H9 (cell line): ENCODE measurements at regions not wholly inside any gene's neighbourhood (a gene's known extent, or its start where the extent isn't known, plus 50 kb on each side); places are given as distances from the start of the nearest gene placed in this dataset.

Source experiments
- DNase-seq: peaks from one replicate; pipeline ENCODE4 v3.0.0-alpha.2; 2017
- H2AFZ ChIP-seq: one replicate; pipeline ENCODE4 v1.6.1; 2013; ENCODE audit warnings: mild to moderate bottlenecking, low read length, control low read depth, moderate library complexity
- H2AK5ac ChIP-seq: 2 replicates; pipeline ENCODE4 v1.6.1; 2013; ENCODE audit warnings: low read length, control low read depth, mixed read lengths; ENCODE audit not compliant: insufficient read length
- H2BK120ac ChIP-seq: one replicate; pipeline ENCODE4 v1.6.1; 2013; ENCODE audit warnings: low read depth, mild to moderate bottlenecking, low read length, control low read depth, inconsistent platforms; ENCODE audit not compliant: poor library complexity, severe bottlenecking
- H2BK12ac ChIP-seq: 2 replicates; pipeline ENCODE4 v1.6.1; 2013; ENCODE audit warnings: low read length, control low read depth, mixed read lengths, low read depth; ENCODE audit not compliant: insufficient read length
- H2BK15ac ChIP-seq: 2 replicates; pipeline ENCODE4 v1.6.1; 2013; ENCODE audit warnings: low read depth, low read length, control low read depth
- H2BK20ac ChIP-seq: one replicate; pipeline ENCODE4 v1.6.1; 2013; ENCODE audit warnings: low read depth, mild to moderate bottlenecking, low read length, control low read depth, inconsistent platforms; ENCODE audit not compliant: poor library complexity, severe bottlenecking
- H2BK5ac ChIP-seq: 2 replicates; pipeline ENCODE4 v1.6.1; 2013; ENCODE audit warnings: low read length, control low read depth, mixed read lengths; ENCODE audit not compliant: insufficient read length
- H3K14ac ChIP-seq: 2 replicates; pipeline ENCODE4 v1.6.1; 2013; ENCODE audit warnings: low read length, control low read depth; ENCODE audit not compliant: insufficient read depth
- H3K18ac ChIP-seq: 2 replicates; pipeline ENCODE4 v1.6.1; 2013; ENCODE audit warnings: low read depth, mild to moderate bottlenecking, mixed read lengths, low read length, control low read depth; ENCODE audit not compliant: insufficient read length
- H3K23ac ChIP-seq: 2 replicates; pipeline ENCODE4 v1.6.1; 2013; ENCODE audit warnings: low read length, control low read depth, mixed read lengths, low read depth; ENCODE audit not compliant: insufficient read length
- H3K23me2 ChIP-seq: 2 replicates; pipeline ENCODE4 v1.6.1; 2013; ENCODE audit warnings: low read depth, mild to moderate bottlenecking, mixed read lengths, low read length, control low read depth; ENCODE audit not compliant: insufficient read length, poor library complexity, severe bottlenecking
- H3K27ac ChIP-seq: 2 replicates; pipeline ENCODE4 v1.5.1; 2013; ENCODE audit warnings: low read length, control low read depth, mixed read lengths, low read depth; ENCODE audit not compliant: insufficient read length
- H3K27me3 ChIP-seq: 2 replicates; pipeline ENCODE4 v1.6.1; 2013; ENCODE audit warnings: low read length, control low read depth, inconsistent platforms; ENCODE audit not compliant: insufficient read depth
- H3K4ac ChIP-seq: 2 replicates; pipeline ENCODE4 v1.6.1; 2013; ENCODE audit warnings: low read depth, mild to moderate bottlenecking, control low read depth, inconsistent platforms, low read length, moderate library complexity
- H3K4me1 ChIP-seq: 2 replicates; pipeline ENCODE4 v1.6.1; 2013; ENCODE audit warnings: low read length, control low read depth, inconsistent platforms; ENCODE audit not compliant: insufficient read depth
- H3K4me2 ChIP-seq: 2 replicates; pipeline ENCODE4 v1.6.1; 2013; ENCODE audit warnings: low read length, control low read depth, mixed read lengths; ENCODE audit not compliant: insufficient read length, insufficient read depth
- H3K56ac ChIP-seq: 2 replicates; pipeline ENCODE4 v1.6.1; 2013; ENCODE audit warnings: low read depth, mild to moderate bottlenecking, mixed read lengths, low read length, control low read depth; ENCODE audit not compliant: insufficient read length
- H3K79me1 ChIP-seq: 2 replicates; pipeline ENCODE4 v1.6.1; 2013; ENCODE audit warnings: low read depth, mild to moderate bottlenecking, moderate library complexity, low read length, control low read depth, inconsistent platforms; ENCODE audit not compliant: insufficient read depth, poor library complexity, severe bottlenecking
- H3K79me2 ChIP-seq: 2 replicates; pipeline ENCODE4 v1.6.1; 2013; ENCODE audit warnings: low read length, control low read depth, inconsistent platforms; ENCODE audit not compliant: insufficient read depth
- H3K9ac ChIP-seq: 2 replicates; pipeline ENCODE4 v1.6.1; 2013; ENCODE audit warnings: low read length, control low read depth, mixed read lengths; ENCODE audit not compliant: insufficient read length; ENCODE audit errors: extremely low read depth
- H3K9me3 ChIP-seq: one replicate; pipeline ENCODE4 v1.6.1; 2013; ENCODE audit warnings: low read depth, low read length, inconsistent platforms; ENCODE audit not compliant: control insufficient read depth
- H3T11ph ChIP-seq: one replicate; pipeline ENCODE4 v1.6.1; 2013; ENCODE audit warnings: mild to moderate bottlenecking, low read length, control low read depth, inconsistent platforms
- H4K20me1 ChIP-seq: one replicate; pipeline ENCODE4 v1.6.1; 2013; ENCODE audit not compliant: control insufficient read depth, insufficient read length, insufficient read depth
- H4K5ac ChIP-seq: 2 replicates; pipeline ENCODE4 v1.6.1; 2013; ENCODE audit warnings: low read depth, mild to moderate bottlenecking, mixed read lengths, low read length, control low read depth; ENCODE audit not compliant: insufficient read length
- H4K8ac ChIP-seq: replicated peaks from 2 replicates; pipeline ENCODE4 v1.6.1; 2013; ENCODE audit warnings: low read length, control low read depth, mixed read lengths, low read depth; ENCODE audit not compliant: insufficient read length
- H4K91ac ChIP-seq: 2 replicates; pipeline ENCODE4 v1.6.1; 2013; ENCODE audit warnings: low read depth, mild to moderate bottlenecking, moderate library complexity, mixed read lengths, low read length, control low read depth; ENCODE audit not compliant: insufficient read length
- H3K27ac Mint-ChIP-seq, 3 experiments: 2 replicates in 2 of 3; 3 replicates in 1 of 3; pipeline ENCODE4 v1.8.0; 2020 to 2021; ENCODE audit warnings: mixed read lengths in 3 of 3, mild to moderate bottlenecking in 1 of 3, moderate library complexity in 1 of 3
- H3K27me3 Mint-ChIP-seq: 2 replicates; pipeline ENCODE4 v1.8.0; 2021; ENCODE audit warnings: low read depth, mild to moderate bottlenecking, moderate library complexity, mixed read lengths
- H3K36me3 Mint-ChIP-seq, 3 experiments: 2 replicates in 2 of 3; 3 replicates in 1 of 3; pipeline ENCODE4 v1.8.0; 2020 to 2021; ENCODE audit warnings: low read depth in 3 of 3, mixed read lengths in 3 of 3; ENCODE audit not compliant: insufficient read depth in 1 of 3
- H3K4me1 Mint-ChIP-seq, 2 experiments: 2 replicates each; pipeline ENCODE4 v1.8.0; 2020; ENCODE audit warnings: mixed read lengths in 2 of 2
- H3K4me3 Mint-ChIP-seq, 2 experiments: 2 replicates in 1 of 2; 3 replicates in 1 of 2; pipeline ENCODE4 v1.8.0; 2020 to 2021; ENCODE audit warnings: mild to moderate bottlenecking in 2 of 2, mixed read lengths in 2 of 2, moderate library complexity in 1 of 2
- H3K9me3 Mint-ChIP-seq, 2 experiments: 2 replicates in 1 of 2; 3 replicates in 1 of 2; pipeline ENCODE4 v1.8.0; 2020; ENCODE audit warnings: mild to moderate bottlenecking in 2 of 2, mixed read lengths in 2 of 2, moderate library complexity in 1 of 2
- WGBS: extraction: QIAGEN DNeasy Blood & Tissue Kit; methylation state at CpG from one replicate; pipeline ENCODE4 v1.1.7; 2013; ENCODE audit warnings: missing lambda C conversion rate, low lambda C conversion rate, mixed read lengths; ENCODE audit not compliant: insufficient read length; ENCODE audit errors: extremely low coverage; 5-methylcytosine and 5-hydroxymethylcytosine counted together
- TF ChIP-seq, protein P1 (sequence below): fragments of 200-600 bp; sonication (generic); conservative IDR thresholded peaks from 3 replicates; pipeline ENCODE4 v1.8.0; 2021; ENCODE audit warnings: antibody characterized with exemption, mild to moderate bottlenecking

DNA sequence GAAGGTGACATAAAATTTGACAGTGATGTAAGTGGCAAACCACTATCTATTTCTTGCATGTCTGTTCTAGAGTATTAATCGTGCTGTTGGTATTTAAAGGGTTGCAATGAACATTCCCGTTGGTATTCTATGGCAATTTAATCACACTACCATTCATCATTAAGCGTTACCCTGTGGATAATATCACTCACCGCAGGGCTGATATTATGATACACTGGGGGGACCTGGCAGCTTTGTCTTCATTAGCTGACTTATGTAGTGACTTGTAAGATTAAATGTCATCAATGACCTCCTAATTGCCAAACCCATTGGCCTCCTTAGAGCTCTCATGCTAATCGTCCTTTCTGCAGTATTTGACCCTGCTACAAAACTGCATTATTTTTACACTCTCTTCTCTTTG lies 624.5 kb upstream of the VSTM2A start:
- no peak overlapping the region for H3K27ac Mint-ChIP-seq

More for the DNA sequence above, 624.5 kb upstream of the VSTM2A start:
- no peaks in the 10 kb centered on the region for H3K9me3 ChIP-seq
- no peaks in the 10 kb centered on the region for H3K79me1 ChIP-seq
- Mint-ChIP-seq H3K9me3 (peaks cover 0 to 4% of the 10 kb centered on the region in 2 experiments; a peak in 2 of 5 replicates), H3K4me3 (no peak overlapping the region), H3K4me1 (no peaks in the 10 kb centered on the region), H3K27me3 (no peaks in the 10 kb centered on the region), H3K36me3 (no peaks in the 10 kb centered on the region; a peak in 2 of 7 replicates)
- WGBS: no CpG with 5 or more reads among the region's 5 CpGs
- H2BK120ac ChIP-seq: no peak overlapping the region
- no peak overlapping the region for H3T11ph ChIP-seq
- no peaks in the 10 kb centered on the region for H3K4me1 ChIP-seq
- no peak overlapping the region for H4K5ac ChIP-seq
- H3K27ac ChIP-seq: no peak overlapping the region
- no peak overlapping the region for H3K18ac ChIP-seq
- no peak overlapping the region for H4K91ac ChIP-seq
- no peak for DNase-seq
- H3K79me2 ChIP-seq: no peaks in the 10 kb centered on the region
- no peak overlapping the region for H3K4ac ChIP-seq
- H3K4me2 ChIP-seq: no peak overlapping the region
- H3K27me3 ChIP-seq: no peaks in the 10 kb centered on the region
- no peak overlapping the region for H2BK15ac ChIP-seq
- H3K23ac ChIP-seq: no peak overlapping the region
- no peaks in the 10 kb centered on the region for H3K23me2 ChIP-seq
- no peak overlapping the region for H2BK12ac ChIP-seq
- no peak overlapping the region for H2AK5ac ChIP-seq
- TF ChIP-seq, protein P1, sequence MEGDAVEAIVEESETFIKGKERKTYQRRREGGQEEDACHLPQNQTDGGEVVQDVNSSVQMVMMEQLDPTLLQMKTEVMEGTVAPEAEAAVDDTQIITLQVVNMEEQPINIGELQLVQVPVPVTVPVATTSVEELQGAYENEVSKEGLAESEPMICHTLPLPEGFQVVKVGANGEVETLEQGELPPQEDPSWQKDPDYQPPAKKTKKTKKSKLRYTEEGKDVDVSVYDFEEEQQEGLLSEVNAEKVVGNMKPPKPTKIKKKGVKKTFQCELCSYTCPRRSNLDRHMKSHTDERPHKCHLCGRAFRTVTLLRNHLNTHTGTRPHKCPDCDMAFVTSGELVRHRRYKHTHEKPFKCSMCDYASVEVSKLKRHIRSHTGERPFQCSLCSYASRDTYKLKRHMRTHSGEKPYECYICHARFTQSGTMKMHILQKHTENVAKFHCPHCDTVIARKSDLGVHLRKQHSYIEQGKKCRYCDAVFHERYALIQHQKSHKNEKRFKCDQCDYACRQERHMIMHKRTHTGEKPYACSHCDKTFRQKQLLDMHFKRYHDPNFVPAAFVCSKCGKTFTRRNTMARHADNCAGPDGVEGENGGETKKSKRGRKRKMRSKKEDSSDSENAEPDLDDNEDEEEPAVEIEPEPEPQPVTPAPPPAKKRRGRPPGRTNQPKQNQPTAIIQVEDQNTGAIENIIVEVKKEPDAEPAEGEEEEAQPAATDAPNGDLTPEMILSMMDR: no peak
- H2AFZ ChIP-seq: no peak overlapping the region
- H3K9ac ChIP-seq: no peak overlapping the region
- no peak overlapping the region for H3K14ac ChIP-seq
- H2BK5ac ChIP-seq: no peak overlapping the region
- H4K8ac ChIP-seq: no peak overlapping the region
- no peak overlapping the region for H3K56ac ChIP-seq
- no peak overlapping the region for H2BK20ac ChIP-seq
- H4K20me1 ChIP-seq: no peaks in the 10 kb centered on the region
